HG02678 (cell line): ENCODE measurements at regions not wholly inside any gene's neighbourhood (a gene's known extent, or its start where the extent isn't known, plus 50 kb on each side); places are given as distances from the start of the nearest gene placed in this dataset.

Source experiments
- ATAC-seq: cut with Tn5 transposase; IDR thresholded peaks from one replicate; pipeline ENCODE4 v1.9.1; 2021; ENCODE audit warnings: mild to moderate bottlenecking, moderate library complexity; ENCODE audit not compliant: unreplicated experiment

GRCh38 chr9:36763778-36764177 is 191.1 kb downstream of the MELK start:
- ATAC-seq, result no peak

GRCh38 chr9:36764364-36765076 is 191.8 kb downstream of the MELK start:
- ATAC-seq, result no peak

- no peak for ATAC-seq
These were observed 192.3 kb downstream of the MELK start for GRCh38 chr9:36765077-36765390.

- peak; percentile 98 for ATAC-seq
These were observed 193.0 kb downstream of the MELK start for GRCh38 chr9:36765468-36766341.

- ATAC-seq, result no peak
These were observed 196.0 kb downstream of the MELK start for GRCh38 chr9:36768677-36769076.

GRCh38 chr9:36770025-36770424 is 197.3 kb downstream of the MELK start:
- no peak for ATAC-seq

- no peak for ATAC-seq
These were observed 200.0 kb downstream of the MELK start for GRCh38 chr9:36772449-36773403.

GRCh38 chr9:36778682-36779081 is 206.0 kb downstream of the MELK start:
- ATAC-seq, result no peak

- ATAC-seq, result no peak
These were observed 206.9 kb downstream of the MELK start for GRCh38 chr9:36779582-36779981.

- no peak for ATAC-seq
These were observed 207.5 kb downstream of the MELK start for GRCh38 chr9:36780186-36780585.

GRCh38 chr9:36781533-36781932 is 208.8 kb downstream of the MELK start:
- ATAC-seq, result no peak
